SK-N-SH treated with all-trans-retinoic acid at 6 μM for 48 hours (cell line): ENCODE measurements at regions not wholly inside any gene's neighbourhood (a gene's known extent, or its start where the extent isn't known, plus 50 kb on each side); places are given as distances from the start of the nearest gene placed in this dataset.

Experiments
- CSRNP3 ChIP-seq: fragments of 250-450 bp; sonication (Bioruptor Pico); IDR thresholded peaks from 2 replicates; pipeline ENCODE4 v1.5.1; 2021; ENCODE audit warnings: mild to moderate bottlenecking, moderate library complexity
- GLIS3 ChIP-seq: fragments of 250-450 bp; sonication (Bioruptor Pico); IDR thresholded peaks from 2 replicates; pipeline ENCODE4 v1.5.0; 2020; ENCODE audit warnings: mild to moderate bottlenecking, moderate library complexity
- POU6F1 ChIP-seq: fragments of 250-450 bp; sonication (Bioruptor Pico); IDR thresholded peaks from 2 replicates; pipeline ENCODE4 v1.8.0; 2021; ENCODE audit warnings: low read depth, mild to moderate bottlenecking, moderate library complexity, borderline replicate concordance
- PPARA ChIP-seq: fragments of 250-450 bp; sonication (Bioruptor Pico); IDR thresholded peaks from 2 replicates; pipeline ENCODE4 v1.5.0; 2020; ENCODE audit warnings: mild to moderate bottlenecking, borderline replicate concordance
- SNAI2 ChIP-seq: fragments of 250-450 bp; sonication (Bioruptor Pico); IDR thresholded peaks from 2 replicates; pipeline ENCODE4 v1.5.0; 2020; ENCODE audit warnings: mild to moderate bottlenecking, moderate library complexity
- TCF4 ChIP-seq: fragments of 250-450 bp; sonication (Bioruptor Pico); IDR thresholded peaks from 2 replicates; pipeline ENCODE4 v1.8.0; 2021; ENCODE audit warnings: mild to moderate bottlenecking, moderate library complexity, borderline replicate concordance
- ZFP3 ChIP-seq: fragments of 250-450 bp; sonication (Bioruptor Pico); IDR thresholded peaks from 2 replicates; pipeline ENCODE4 v1.5.0; 2020; ENCODE audit warnings: mild to moderate bottlenecking, moderate library complexity

GRCh38 chr12:72766517-72766916 lies 494.3 kb downstream of the TRHDE start:
- no peak for TF ChIP-seq POU6F1
- TF ChIP-seq ZFP3 (CRISPR knock-in tag): no peak
- no peak for TF ChIP-seq CSRNP3 (CRISPR knock-in tag)
- no peak for TF ChIP-seq PPARA (CRISPR knock-in tag)
- no peak for TF ChIP-seq SNAI2 (CRISPR knock-in tag)
- TF ChIP-seq GLIS3 (CRISPR knock-in tag): no peak
- no peak for TF ChIP-seq TCF4 (CRISPR knock-in tag)
